ENCODE measurements at regions not wholly inside any gene's neighbourhood (a gene's known extent, or its start where the extent isn't known, plus 50 kb on each side); places are given as distances from the start of the nearest gene placed in this dataset.

DNA sequence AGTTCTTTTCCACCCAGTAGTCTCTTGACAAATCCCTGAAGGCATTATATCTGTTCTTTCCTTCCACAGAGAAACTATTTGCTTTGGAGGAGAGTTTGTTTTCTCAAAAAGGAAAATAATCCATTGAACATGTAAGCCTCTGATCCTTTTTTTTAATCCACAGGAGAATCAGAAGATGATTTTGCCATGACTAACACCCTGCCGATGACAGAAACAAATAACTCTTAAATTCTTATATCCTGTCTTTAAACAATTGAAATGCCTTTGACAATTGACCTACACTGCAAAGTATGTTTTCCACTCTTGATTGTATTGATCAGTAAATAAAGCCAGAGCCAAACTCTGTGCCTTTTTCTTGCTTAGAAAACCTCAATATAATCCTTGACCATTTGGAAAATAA lies 666.4 kb upstream of the CTNND2 start (continued):
- TF ChIP-seq, protein P1, sequence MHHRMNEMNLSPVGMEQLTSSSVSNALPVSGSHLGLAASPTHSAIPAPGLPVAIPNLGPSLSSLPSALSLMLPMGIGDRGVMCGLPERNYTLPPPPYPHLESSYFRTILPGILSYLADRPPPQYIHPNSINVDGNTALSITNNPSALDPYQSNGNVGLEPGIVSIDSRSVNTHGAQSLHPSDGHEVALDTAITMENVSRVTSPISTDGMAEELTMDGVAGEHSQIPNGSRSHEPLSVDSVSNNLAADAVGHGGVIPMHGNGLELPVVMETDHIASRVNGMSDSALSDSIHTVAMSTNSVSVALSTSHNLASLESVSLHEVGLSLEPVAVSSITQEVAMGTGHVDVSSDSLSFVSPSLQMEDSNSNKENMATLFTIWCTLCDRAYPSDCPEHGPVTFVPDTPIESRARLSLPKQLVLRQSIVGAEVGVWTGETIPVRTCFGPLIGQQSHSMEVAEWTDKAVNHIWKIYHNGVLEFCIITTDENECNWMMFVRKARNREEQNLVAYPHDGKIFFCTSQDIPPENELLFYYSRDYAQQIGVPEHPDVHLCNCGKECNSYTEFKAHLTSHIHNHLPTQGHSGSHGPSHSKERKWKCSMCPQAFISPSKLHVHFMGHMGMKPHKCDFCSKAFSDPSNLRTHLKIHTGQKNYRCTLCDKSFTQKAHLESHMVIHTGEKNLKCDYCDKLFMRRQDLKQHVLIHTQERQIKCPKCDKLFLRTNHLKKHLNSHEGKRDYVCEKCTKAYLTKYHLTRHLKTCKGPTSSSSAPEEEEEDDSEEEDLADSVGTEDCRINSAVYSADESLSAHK (tag by site-specific recombination; IDR thresholded peaks at IDR 0.05), result no peak

DNA sequence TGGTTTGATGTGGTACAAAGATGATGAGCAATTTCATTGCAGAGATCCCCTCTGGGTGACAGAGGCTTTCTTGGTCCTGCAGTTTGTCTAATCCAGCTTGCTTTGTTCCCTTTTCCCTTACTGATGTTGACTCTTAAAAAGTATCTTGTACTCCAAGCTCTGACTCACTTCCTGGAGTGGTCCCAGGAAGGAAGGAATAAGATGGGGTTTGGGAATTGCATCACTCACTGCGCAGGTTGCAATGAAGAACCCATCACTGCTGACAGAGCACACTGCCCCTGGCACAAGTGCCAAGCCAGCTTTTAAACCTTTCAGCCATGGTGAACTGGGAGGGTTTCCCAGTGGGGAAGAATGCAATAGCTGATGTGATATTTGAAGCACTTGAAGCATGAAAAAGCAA lies 662.2 kb upstream of the CTNND2 start:
- CTCF ChIA-PET, result no interaction called here

DNA sequence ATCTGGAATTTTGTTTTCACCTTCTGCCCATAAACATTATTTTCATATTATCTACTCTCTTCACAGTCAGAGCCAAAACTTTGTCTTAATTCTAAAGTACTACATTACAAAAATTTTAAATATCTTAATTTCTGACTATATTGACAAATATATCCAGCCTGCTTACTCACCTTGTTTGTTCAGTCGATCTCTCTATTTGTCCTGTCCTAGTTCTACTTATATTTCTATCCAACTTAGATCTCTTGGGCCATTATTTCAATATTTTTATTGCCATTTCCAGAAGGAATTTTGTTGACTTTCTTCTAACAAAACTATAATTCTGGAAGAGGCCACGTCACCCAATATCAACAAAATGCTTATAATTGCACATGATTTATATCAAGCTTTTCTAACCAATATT lies 652.8 kb upstream of the CTNND2 start:
- H3K27ac ChIP-seq (ENCODE audit: extremely low read depth, low read depth, low read length), result no peak overlapping the region
- H3K4me1 ChIP-seq (ENCODE audit: control insufficient read depth, insufficient read depth, low read length), result no peaks in the 10 kb centered on the region
- no peak for TF ChIP-seq KLF7 (tag by site-specific recombination; IDR thresholded peaks at IDR 0.05; ENCODE audit: borderline replicate concordance)
- H3K36me3 ChIP-seq (ENCODE audit: control insufficient read depth in 2 of 2, insufficient read depth in 1 of 2, low read length in 2 of 2), result no peaks in the 10 kb centered on the region
- POLR2A ChIA-PET, result no interaction called here
- no peaks in the 10 kb centered on the region for H3K9me3 ChIP-seq (ENCODE audit: control insufficient read depth, insufficient read depth, low read depth, low read length)
- no peak overlapping the region for H3K4me3 ChIP-seq (ENCODE audit: low read depth, low read length)
- CTCF ChIA-PET, result interaction anchor here (0.7 kb wide), 1 partner anchor 150 kb away, joined by 3 read pairs; no protein-coding TSS in a partner anchor

More for the DNA sequence above, 662.2 kb upstream of the CTNND2 start:
- POLR2A ChIA-PET, result no interaction called here
- H3K4me1 ChIP-seq (ENCODE audit: control insufficient read depth, insufficient read depth, low read length), result no peaks in the 10 kb centered on the region
- TF ChIP-seq, protein P2, sequence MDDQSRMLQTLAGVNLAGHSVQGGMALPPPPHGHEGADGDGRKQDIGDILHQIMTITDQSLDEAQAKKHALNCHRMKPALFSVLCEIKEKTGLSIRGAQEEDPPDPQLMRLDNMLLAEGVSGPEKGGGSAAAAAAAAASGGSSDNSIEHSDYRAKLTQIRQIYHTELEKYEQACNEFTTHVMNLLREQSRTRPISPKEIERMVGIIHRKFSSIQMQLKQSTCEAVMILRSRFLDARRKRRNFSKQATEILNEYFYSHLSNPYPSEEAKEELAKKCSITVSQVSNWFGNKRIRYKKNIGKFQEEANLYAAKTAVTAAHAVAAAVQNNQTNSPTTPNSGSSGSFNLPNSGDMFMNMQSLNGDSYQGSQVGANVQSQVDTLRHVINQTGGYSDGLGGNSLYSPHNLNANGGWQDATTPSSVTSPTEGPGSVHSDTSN (CRISPR knock-in tag; IDR thresholded peaks at IDR 0.05), result no peak
- TF ChIP-seq, protein P3, sequence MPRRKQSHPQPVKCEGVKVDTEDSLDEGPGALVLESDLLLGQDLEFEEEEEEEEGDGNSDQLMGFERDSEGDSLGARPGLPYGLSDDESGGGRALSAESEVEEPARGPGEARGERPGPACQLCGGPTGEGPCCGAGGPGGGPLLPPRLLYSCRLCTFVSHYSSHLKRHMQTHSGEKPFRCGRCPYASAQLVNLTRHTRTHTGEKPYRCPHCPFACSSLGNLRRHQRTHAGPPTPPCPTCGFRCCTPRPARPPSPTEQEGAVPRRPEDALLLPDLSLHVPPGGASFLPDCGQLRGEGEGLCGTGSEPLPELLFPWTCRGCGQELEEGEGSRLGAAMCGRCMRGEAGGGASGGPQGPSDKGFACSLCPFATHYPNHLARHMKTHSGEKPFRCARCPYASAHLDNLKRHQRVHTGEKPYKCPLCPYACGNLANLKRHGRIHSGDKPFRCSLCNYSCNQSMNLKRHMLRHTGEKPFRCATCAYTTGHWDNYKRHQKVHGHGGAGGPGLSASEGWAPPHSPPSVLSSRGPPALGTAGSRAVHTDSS (tag by site-specific recombination; IDR thresholded peaks at IDR 0.05), result no peak
- TF ChIP-seq, protein P4, sequence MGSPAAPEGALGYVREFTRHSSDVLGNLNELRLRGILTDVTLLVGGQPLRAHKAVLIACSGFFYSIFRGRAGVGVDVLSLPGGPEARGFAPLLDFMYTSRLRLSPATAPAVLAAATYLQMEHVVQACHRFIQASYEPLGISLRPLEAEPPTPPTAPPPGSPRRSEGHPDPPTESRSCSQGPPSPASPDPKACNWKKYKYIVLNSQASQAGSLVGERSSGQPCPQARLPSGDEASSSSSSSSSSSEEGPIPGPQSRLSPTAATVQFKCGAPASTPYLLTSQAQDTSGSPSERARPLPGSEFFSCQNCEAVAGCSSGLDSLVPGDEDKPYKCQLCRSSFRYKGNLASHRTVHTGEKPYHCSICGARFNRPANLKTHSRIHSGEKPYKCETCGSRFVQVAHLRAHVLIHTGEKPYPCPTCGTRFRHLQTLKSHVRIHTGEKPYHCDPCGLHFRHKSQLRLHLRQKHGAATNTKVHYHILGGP (tag by site-specific recombination; IDR thresholded peaks at IDR 0.05), result no peak
- TF ChIP-seq SP2 (tag by site-specific recombination; IDR thresholded peaks at IDR 0.05) (no peak), SP7 (tag by site-specific recombination; IDR thresholded peaks at IDR 0.05) (no peak), ZNF16 (tag by site-specific recombination; IDR thresholded peaks at IDR 0.05; ENCODE audit: low read depth) (no peak), ZNF48 (tag by site-specific recombination; IDR thresholded peaks at IDR 0.05) (no peak), ZNF324 (tag by site-specific recombination; IDR thresholded peaks at IDR 0.05) (no peak)
- TF ChIP-seq, protein P5, sequence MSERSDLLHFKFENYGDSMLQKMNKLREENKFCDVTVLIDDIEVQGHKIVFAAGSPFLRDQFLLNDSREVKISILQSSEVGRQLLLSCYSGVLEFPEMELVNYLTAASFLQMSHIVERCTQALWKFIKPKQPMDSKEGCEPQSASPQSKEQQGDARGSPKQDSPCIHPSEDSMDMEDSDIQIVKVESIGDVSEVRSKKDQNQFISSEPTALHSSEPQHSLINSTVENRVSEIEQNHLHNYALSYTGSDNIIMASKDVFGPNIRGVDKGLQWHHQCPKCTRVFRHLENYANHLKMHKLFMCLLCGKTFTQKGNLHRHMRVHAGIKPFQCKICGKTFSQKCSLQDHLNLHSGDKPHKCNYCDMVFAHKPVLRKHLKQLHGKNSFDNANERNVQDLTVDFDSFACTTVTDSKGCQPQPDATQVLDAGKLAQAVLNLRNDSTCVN (tag by site-specific recombination; optimal IDR thresholded peaks at IDR 0.05), result no peak
- TF ChIP-seq, protein P6, sequence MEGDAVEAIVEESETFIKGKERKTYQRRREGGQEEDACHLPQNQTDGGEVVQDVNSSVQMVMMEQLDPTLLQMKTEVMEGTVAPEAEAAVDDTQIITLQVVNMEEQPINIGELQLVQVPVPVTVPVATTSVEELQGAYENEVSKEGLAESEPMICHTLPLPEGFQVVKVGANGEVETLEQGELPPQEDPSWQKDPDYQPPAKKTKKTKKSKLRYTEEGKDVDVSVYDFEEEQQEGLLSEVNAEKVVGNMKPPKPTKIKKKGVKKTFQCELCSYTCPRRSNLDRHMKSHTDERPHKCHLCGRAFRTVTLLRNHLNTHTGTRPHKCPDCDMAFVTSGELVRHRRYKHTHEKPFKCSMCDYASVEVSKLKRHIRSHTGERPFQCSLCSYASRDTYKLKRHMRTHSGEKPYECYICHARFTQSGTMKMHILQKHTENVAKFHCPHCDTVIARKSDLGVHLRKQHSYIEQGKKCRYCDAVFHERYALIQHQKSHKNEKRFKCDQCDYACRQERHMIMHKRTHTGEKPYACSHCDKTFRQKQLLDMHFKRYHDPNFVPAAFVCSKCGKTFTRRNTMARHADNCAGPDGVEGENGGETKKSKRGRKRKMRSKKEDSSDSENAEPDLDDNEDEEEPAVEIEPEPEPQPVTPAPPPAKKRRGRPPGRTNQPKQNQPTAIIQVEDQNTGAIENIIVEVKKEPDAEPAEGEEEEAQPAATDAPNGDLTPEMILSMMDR (tag by site-specific recombination; IDR thresholded peaks at IDR 0.05), result no peak
- H3K27ac ChIP-seq (ENCODE audit: extremely low read depth, low read depth, low read length), result no peak overlapping the region
- H3K36me3 ChIP-seq (ENCODE audit: control insufficient read depth in 2 of 2, insufficient read depth in 1 of 2, low read length in 2 of 2), result no peaks in the 10 kb centered on the region
- H3K9me3 ChIP-seq (ENCODE audit: control insufficient read depth, insufficient read depth, low read depth, low read length), result no peaks in the 10 kb centered on the region
- H3K4me3 ChIP-seq (ENCODE audit: low read depth, low read length), result no peak overlapping the region
